ENCODE measurements at regions not wholly inside any gene's neighbourhood (a gene's known extent, or its start where the extent isn't known, plus 50 kb on each side); places are given as distances from the start of the nearest gene placed in this dataset.

- TF ChIP-seq POLR2A (IDR thresholded peaks at IDR 0.05; ENCODE audit: low read depth, low read length) (no peak), GATAD2B (conservative IDR thresholded peaks at IDR 0.05; ENCODE audit: low read depth) (no peak), NFYB (IDR thresholded peaks at IDR 0.05; ENCODE audit: insufficient read depth, low read depth, low read length) (no peak)
Measured at GRCh38 chr5:164998590-164998989, 1493.2 kb downstream of the MAT2B start.

Measured in GM12878 (cell line).